GM23248 (cell line): ENCODE measurements at regions not wholly inside any gene's neighbourhood (a gene's known extent, or its start where the extent isn't known, plus 50 kb on each side); places are given as distances from the start of the nearest gene placed in this dataset.
"Not testable (repeated sequence)": the region's sequence is repeated elsewhere in the genome, so short reads cannot be mapped to it uniquely, and the experiment has no call there.

Experiments used
- DNase-seq: peaks from one replicate; pipeline ENCODE4 v3.0.0-alpha.2; 2015
- H2AFZ ChIP-seq: fragments of 200-600 bp; sonication (generic); 2 replicates; pipeline ENCODE4 v1.6.1; 2016; ENCODE audit warnings: antibody characterized with exemption
- H3F3A ChIP-seq: fragments of 200-600 bp; sonication (generic); 2 replicates; pipeline ENCODE4 v1.6.1; 2016; ENCODE audit warnings: mild to moderate bottlenecking, antibody characterized with exemption, mixed run types; ENCODE audit not compliant: insufficient read depth
- H3K27ac ChIP-seq: fragments of 200-600 bp; sonication (generic); 2 replicates; pipeline ENCODE4 v1.5.1; 2016; ENCODE audit warnings: mild to moderate bottlenecking
- H3K27me3 ChIP-seq: fragments of 200-600 bp; sonication (generic); replicated peaks from 2 replicates; pipeline ENCODE4 v1.6.1; 2016; ENCODE audit warnings: mild to moderate bottlenecking; ENCODE audit not compliant: insufficient read depth
- H3K36me3 ChIP-seq: fragments of 200-600 bp; sonication (generic); 2 replicates; pipeline ENCODE4 v1.6.1; 2016; ENCODE audit warnings: low read depth, mild to moderate bottlenecking
- H3K4me1 ChIP-seq: fragments of 200-600 bp; sonication (generic); 2 replicates; pipeline ENCODE4 v1.6.1; 2016; ENCODE audit warnings: mild to moderate bottlenecking; ENCODE audit not compliant: insufficient read depth
- H3K4me2 ChIP-seq: fragments of 200-600 bp; sonication (generic); one replicate; pipeline ENCODE4 v1.6.1; 2016; ENCODE audit warnings: mild to moderate bottlenecking; ENCODE audit not compliant: unreplicated experiment
- H3K4me3 ChIP-seq: fragments of 200-600 bp; sonication (generic); 2 replicates; pipeline ENCODE4 v1.5.1; 2016; ENCODE audit warnings: mild to moderate bottlenecking
- H3K79me2 ChIP-seq: fragments of 200-600 bp; sonication (generic); 2 replicates; pipeline ENCODE4 v1.6.1; 2016; ENCODE audit warnings: mild to moderate bottlenecking; ENCODE audit not compliant: insufficient read depth
- H3K9ac ChIP-seq: fragments of 200-600 bp; sonication (generic); 2 replicates; pipeline ENCODE4 v1.6.1; 2016; ENCODE audit warnings: mild to moderate bottlenecking
- H3K9me2 ChIP-seq: fragments of 200-600 bp; sonication (generic); 2 replicates; pipeline ENCODE4 v1.6.1; 2016; ENCODE audit warnings: mixed run types, mild to moderate bottlenecking, moderate library complexity; ENCODE audit not compliant: insufficient read depth
- H3K9me3 ChIP-seq: fragments of 200-600 bp; sonication (generic); one replicate; pipeline ENCODE4 v1.6.1; 2017; ENCODE audit warnings: low read depth
- H4K20me1 ChIP-seq: fragments of 200-600 bp; sonication (generic); 2 replicates; pipeline ENCODE4 v1.6.0; 2016; ENCODE audit not compliant: insufficient read depth
- EZH2 ChIP-seq: fragments of 200-600 bp; sonication (generic); IDR thresholded peaks from 2 replicates; pipeline ENCODE4 v1.6.1; 2018; ENCODE audit warnings: antibody characterized with exemption, mild to moderate bottlenecking; ENCODE audit not compliant: insufficient read depth, poor library complexity, severe bottlenecking
- EZH2phosphoT487 ChIP-seq: fragments of 200-600 bp; sonication (generic); IDR thresholded peaks from 2 replicates; pipeline ENCODE4 v1.6.1; 2018; ENCODE audit warnings: antibody characterized with exemption, moderate library complexity, mild to moderate bottlenecking, low read depth; ENCODE audit not compliant: insufficient read depth
- WGBS, 2 experiments: methylation state at CpG; one replicate each; pipeline ENCODE4 v1.1.6; 2015 to 2017; ENCODE audit warnings: low lambda C conversion rate in 2 of 2, low coverage in 1 of 2; ENCODE audit errors: missing lambda C conversion rate in 2 of 2; 5-methylcytosine and 5-hydroxymethylcytosine counted together
- in situ Hi-C: fragments of 300-500 bp; cut with MboI; formaldehyde crosslinking; loops from 2 replicates; pipeline ENCODE4 v1.15.0; 2020

GRCh38 chrX:77119706-77120105 lies 327.5 kb upstream of the FGF16 start:
- Histone ChIP-seq H3K4me2 (no peak overlapping the region), H2AFZ (no peak overlapping the region), H3K36me3 (no peaks in the 10 kb centered on the region), H3K4me3 (no peak overlapping the region), H3K9ac (no peak overlapping the region), H3K9me3 (no peaks in the 10 kb centered on the region), H4K20me1 (no peaks in the 10 kb centered on the region), H3K27me3 (no peaks in the 10 kb centered on the region), H3K27ac (no peak overlapping the region), H3K79me2 (no peaks in the 10 kb centered on the region), H3F3A (no peaks in the 10 kb centered on the region), H3K9me2 (no peaks in the 10 kb centered on the region), H3K4me1 (no peaks in the 10 kb centered on the region)
- TF ChIP-seq EZH2phosphoT487 (no peak), EZH2 (no peak)
- in situ Hi-C loops, result no loop called here
- DNase-seq, result no peak
- WGBS, 2 experiments, result 0% methylated on average over 1 of the region's 1 CpG

GRCh38 chrX:77123917-77124316 lies 323.3 kb upstream of the FGF16 start:
- 45 to 62% methylated on average over 4 to 5 of the region's 5 CpGs for WGBS, 2 experiments
- in situ Hi-C loops, result not testable (repeated sequence)

GRCh38 chrX:77127571-77127970 lies 319.6 kb upstream of the FGF16 start:
- H3K36me3 ChIP-seq, H3K9me2 ChIP-seq, H3K27me3 ChIP-seq, H3F3A ChIP-seq, H3K9ac ChIP-seq, DNase-seq, H4K20me1 ChIP-seq, H2AFZ ChIP-seq, H3K4me1 ChIP-seq, H3K4me2 ChIP-seq, H3K79me2 ChIP-seq, H3K9me3 ChIP-seq, H3K4me3 ChIP-seq, H3K27ac ChIP-seq, in situ Hi-C loops: not testable (repeated sequence)
- WGBS, 2 experiments, result 0 to 35% methylated on average over 2 of the region's 2 CpGs

More at GRCh38 chrX:77123917-77124316, 323.3 kb upstream of the FGF16 start:
- H3K36me3 ChIP-seq, H3K27me3 ChIP-seq, H3K9me3 ChIP-seq, H3K9ac ChIP-seq, H3K9me2 ChIP-seq, H3K27ac ChIP-seq, H3K4me1 ChIP-seq, H3F3A ChIP-seq, DNase-seq, H4K20me1 ChIP-seq, H3K4me3 ChIP-seq, H3K4me2 ChIP-seq, H2AFZ ChIP-seq, H3K79me2 ChIP-seq: not testable (repeated sequence)

GRCh38 chrX:77143907-77144306 lies 303.3 kb upstream of the FGF16 start:
- Histone ChIP-seq H3K79me2 (no peaks in the 10 kb centered on the region), H3K9me2 (no peaks in the 10 kb centered on the region), H2AFZ (no peak overlapping the region), H4K20me1 (no peaks in the 10 kb centered on the region), H3K36me3 (no peaks in the 10 kb centered on the region), H3K4me1 (no peaks in the 10 kb centered on the region), H3K9me3 (no peaks in the 10 kb centered on the region), H3K27me3 (no peaks in the 10 kb centered on the region), H3F3A (no peaks in the 10 kb centered on the region), H3K9ac (no peak overlapping the region), H3K4me2 (no peak overlapping the region), H3K4me3 (no peak overlapping the region), H3K27ac (no peak overlapping the region)
- DNase-seq, result no peak
- in situ Hi-C loops, result no loop called here
- TF ChIP-seq EZH2phosphoT487, result no peak
- TF ChIP-seq EZH2, result no peak
- WGBS, 2 experiments, result 38 to 45% methylated on average over 6 of the region's 7 CpGs

DNA sequence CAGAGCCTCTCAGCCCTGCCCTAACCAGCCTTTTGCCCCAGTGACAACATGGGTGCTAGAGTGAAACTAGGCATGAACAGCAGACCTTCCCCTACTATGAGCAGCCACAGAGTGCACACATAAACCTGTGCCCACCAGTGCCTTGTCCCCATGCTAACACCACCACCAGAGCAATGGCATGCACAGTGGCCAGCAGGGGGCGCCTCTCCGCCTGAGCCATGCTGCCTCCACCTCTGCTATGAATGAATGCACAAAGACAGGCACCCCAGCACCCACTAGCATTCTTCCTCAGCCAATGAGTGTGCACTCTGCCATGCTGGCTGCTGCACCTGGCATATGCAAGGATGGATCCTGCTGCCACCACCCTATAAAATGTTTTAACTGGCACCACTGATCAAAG lies 286.9 kb upstream of the FGF16 start:
- TF ChIP-seq EZH2phosphoT487 (no peak), EZH2 (no peak)
- Histone ChIP-seq H3K9ac (no peak overlapping the region), H3K9me3 (no peaks in the 10 kb centered on the region), H4K20me1 (no peaks in the 10 kb centered on the region), H3K4me1 (no peaks in the 10 kb centered on the region), H3K36me3 (no peaks in the 10 kb centered on the region), H3K4me2 (no peak overlapping the region), H3K79me2 (no peaks in the 10 kb centered on the region), H2AFZ (no peak overlapping the region), H3K9me2 (no peaks in the 10 kb centered on the region), H3K27me3 (no peaks in the 10 kb centered on the region), H3K27ac (no peak overlapping the region), H3K4me3 (no peak overlapping the region), H3F3A (no peaks in the 10 kb centered on the region)
- in situ Hi-C loops, result no loop called here
- DNase-seq, result peak; percentile 37
- WGBS, 2 experiments, result 0% methylated on average over 2 of the region's 2 CpGs; no CpG with 5 or more reads in 1 of the 2 experiments
